HG02759 (cell line): ENCODE measurements at regions not wholly inside any gene's neighbourhood (a gene's known extent, or its start where the extent isn't known, plus 50 kb on each side); places are given as distances from the start of the nearest gene placed in this dataset.

ENCODE experiments used
- ATAC-seq: cut with Tn5 transposase; IDR thresholded peaks from one replicate; pipeline ENCODE4 v1.9.1; 2021; ENCODE audit warnings: mild to moderate bottlenecking, moderate library complexity; ENCODE audit not compliant: unreplicated experiment

- ATAC-seq = no peak
These were observed 90.5 kb upstream of the WDR1 start for GRCh38 chr4:10207116-10207515.

- no peak for ATAC-seq
These were observed 88.6 kb upstream of the WDR1 start for GRCh38 chr4:10205223-10205622.

GRCh38 chr4:10204401-10205058 is 87.9 kb upstream of the WDR1 start:
- no peak for ATAC-seq

- no peak for ATAC-seq
These were observed 87.3 kb upstream of the WDR1 start for GRCh38 chr4:10203851-10204250.

- ATAC-seq = no peak
These were observed 85.0 kb upstream of the WDR1 start for GRCh38 chr4:10201381-10202223.

- no peak for ATAC-seq
These were observed 84.3 kb upstream of the WDR1 start for GRCh38 chr4:10200869-10201268.

GRCh38 chr4:10198365-10198764 is 81.8 kb upstream of the WDR1 start:
- ATAC-seq = no peak

- no peak for ATAC-seq
These were observed 81.4 kb upstream of the WDR1 start for GRCh38 chr4:10197952-10198351.

GRCh38 chr4:10196191-10196590 is 79.6 kb upstream of the WDR1 start:
- ATAC-seq = no peak

- ATAC-seq = no peak
These were observed 75.7 kb upstream of the WDR1 start for GRCh38 chr4:10192331-10192730.

GRCh38 chr4:10188400-10189004 is 71.9 kb upstream of the WDR1 start:
- no peak for ATAC-seq

GRCh38 chr4:10186228-10187214 is 69.9 kb upstream of the WDR1 start:
- ATAC-seq = no peak

GRCh38 chr4:10185518-10186227 is 69.1 kb upstream of the WDR1 start:
- ATAC-seq = no peak

- ATAC-seq = no peak
These were observed 67.9 kb upstream of the WDR1 start for GRCh38 chr4:10184501-10184938.

- no peak for ATAC-seq
These were observed 67.4 kb upstream of the WDR1 start for GRCh38 chr4:10184041-10184440.

GRCh38 chr4:10183462-10183861 is 66.9 kb upstream of the WDR1 start:
- no peak for ATAC-seq

- ATAC-seq = no peak
These were observed 66.1 kb upstream of the WDR1 start for GRCh38 chr4:10182446-10183424.

GRCh38 chr4:10181745-10182445 is 65.3 kb upstream of the WDR1 start:
- no peak for ATAC-seq
